Dermis blood vessel endothelial cell (primary cell): ENCODE measurements at regions not wholly inside any gene's neighbourhood (a gene's known extent, or its start where the extent isn't known, plus 50 kb on each side); places are given as distances from the start of the nearest gene placed in this dataset.

Experiments used
- DNase-seq: peaks from one replicate; pipeline ENCODE4 v3.0.0; 2010

- DNase-seq = no peak
Observed at GRCh38 chr1:87833166-87833565, 504.5 kb downstream of the LMO4 start.

- DNase-seq = no peak
Observed at GRCh38 chr1:87834151-87834550, 505.5 kb downstream of the LMO4 start.

GRCh38 chr1:87834941-87835340, 506.3 kb downstream of the LMO4 start:
- DNase-seq = no peak

- DNase-seq = no peak
Observed at GRCh38 chr1:87840767-87841166, 512.1 kb downstream of the LMO4 start.

GRCh38 chr1:87841332-87841731, 512.7 kb downstream of the LMO4 start:
- no peak for DNase-seq

- DNase-seq = no peak
Observed at GRCh38 chr1:87842156-87842555, 513.5 kb downstream of the LMO4 start.

- DNase-seq = no peak
Observed at GRCh38 chr1:87844251-87844650, 515.6 kb downstream of the LMO4 start.

- DNase-seq = no peak
Observed at GRCh38 chr1:87851490-87851889, 522.8 kb downstream of the LMO4 start.

GRCh38 chr1:87852410-87853161, 523.9 kb downstream of the LMO4 start:
- no peak for DNase-seq

GRCh38 chr1:87853576-87854351, 525.1 kb downstream of the LMO4 start:
- no peak for DNase-seq

GRCh38 chr1:87863317-87863716, 534.6 kb downstream of the LMO4 start:
- DNase-seq = no peak

- DNase-seq = no peak
Observed at GRCh38 chr1:87864676-87865075, 536.0 kb downstream of the LMO4 start.

- DNase-seq = no peak
Observed at GRCh38 chr1:87866416-87866815, 537.7 kb downstream of the LMO4 start.

GRCh38 chr1:87867626-87868025, 538.9 kb downstream of the LMO4 start:
- DNase-seq = no peak

GRCh38 chr1:87869567-87869966, 540.9 kb downstream of the LMO4 start:
- DNase-seq = peak; percentile 13

GRCh38 chr1:87872189-87872588, 543.5 kb downstream of the LMO4 start:
- no peak for DNase-seq

GRCh38 chr1:87872692-87873091, 544.0 kb downstream of the LMO4 start:
- no peak for DNase-seq

GRCh38 chr1:87878873-87879272, 550.2 kb downstream of the LMO4 start:
- no peak for DNase-seq

GRCh38 chr1:87880098-87880760, 551.5 kb downstream of the LMO4 start:
- DNase-seq = no peak

- peak; percentile 15 for DNase-seq
Observed at GRCh38 chr1:87880764-87881163, 552.1 kb downstream of the LMO4 start.

- no peak for DNase-seq
Observed at GRCh38 chr1:87883906-87884305, 555.2 kb downstream of the LMO4 start.

GRCh38 chr1:87884581-87884980, 555.9 kb downstream of the LMO4 start:
- DNase-seq = no peak

- no peak for DNase-seq
Observed at GRCh38 chr1:87885278-87886025, 556.8 kb downstream of the LMO4 start.
